ENCODE measurements at regions not wholly inside any gene's neighbourhood (a gene's known extent, or its start where the extent isn't known, plus 50 kb on each side); places are given as distances from the start of the nearest gene placed in this dataset.

GRCh38 chr10:88092265-88092664 lies 228.8 kb downstream of the PTEN start:
- POLR2A ChIA-PET: interaction anchor here (1.2 to 3.1 kb wide), 11 partner anchors 10 to 229 kb away, joined by 4 to 42 read pairs (median 8); partner anchors contain the start of genes KLLN and PTEN
- no peaks in the 10 kb centered on the region for H3K36me3 Mint-ChIP-seq (ENCODE audit: low read depth)

GRCh38 chr10:88092973-88093372 lies 229.5 kb downstream of the PTEN start:
- ChIA-PET POLR2A (interaction anchor here (1.6 to 3.1 kb wide), 4 partner anchors 11 to 230 kb away, joined by 6 to 42 read pairs (median 38); partner anchors contain the start of genes KLLN and PTEN), CTCF (no interaction called here)
- Mint-ChIP-seq H3K27ac (no peak overlapping the region), H3K4me3 (no peak overlapping the region), H3K9me3 (no peaks in the 10 kb centered on the region), H3K27me3 (no peaks in the 10 kb centered on the region), H3K36me3 (ENCODE audit: low read depth) (no peaks in the 10 kb centered on the region), H3K4me1 (peaks cover 35% of the 10 kb centered on the region)
- intact Hi-C loops (cut with micrococcal nuclease): no loop called here
- no peak for DNase-seq
- no peak for TF ChIP-seq CTCF (IDR thresholded peaks at IDR 0.05)
- ATAC-seq (ENCODE audit: low read depth): no peak

More at GRCh38 chr10:88092265-88092664, 228.8 kb downstream of the PTEN start:
- CTCF ChIA-PET: interaction anchor here (1.0 to 1.9 kb wide), 15 partner anchors 8 to 298 kb away, joined by 3 to 18 read pairs (median 5); no protein-coding TSS in a partner anchor
- ATAC-seq (ENCODE audit: low read depth) (no peak), DNase-seq (no peak)
- H3K27me3 Mint-ChIP-seq: no peaks in the 10 kb centered on the region
- H3K27ac Mint-ChIP-seq: peak overlapping the region; percentile 81
- H3K4me1 Mint-ChIP-seq: peaks cover 37% of the 10 kb centered on the region
- intact Hi-C loops (cut with micrococcal nuclease): no loop called here
- no peaks in the 10 kb centered on the region for H3K9me3 Mint-ChIP-seq
- TF ChIP-seq CTCF (IDR thresholded peaks at IDR 0.05): no peak
- no peak overlapping the region for H3K4me3 Mint-ChIP-seq

GRCh38 chr10:88094795-88095194 lies 231.4 kb downstream of the PTEN start:
- no peaks in the 10 kb centered on the region for H3K27me3 Mint-ChIP-seq
- CTCF ChIA-PET: no interaction called here
- no peak overlapping the region for H3K4me3 Mint-ChIP-seq
- H3K4me1 Mint-ChIP-seq: peaks cover 35% of the 10 kb centered on the region
- H3K36me3 Mint-ChIP-seq (ENCODE audit: low read depth): no peaks in the 10 kb centered on the region
- TF ChIP-seq CTCF (IDR thresholded peaks at IDR 0.05): no peak
- H3K27ac Mint-ChIP-seq: no peak overlapping the region
- intact Hi-C loops (cut with micrococcal nuclease): no loop called here
- POLR2A ChIA-PET: interaction anchor here (1.6 kb wide), 1 partner anchor 13 kb away, joined by 6 read pairs; no protein-coding TSS in a partner anchor
- DNase-seq: no peak
- no peak for ATAC-seq (ENCODE audit: low read depth)
- H3K9me3 Mint-ChIP-seq: no peaks in the 10 kb centered on the region

GRCh38 chr10:88095223-88095721 lies 231.8 kb downstream of the PTEN start:
- CTCF ChIA-PET: no interaction called here
- H3K27ac Mint-ChIP-seq: no peak overlapping the region
- POLR2A ChIA-PET: no interaction called here
- no peak for ATAC-seq (ENCODE audit: low read depth)
- intact Hi-C loops (cut with micrococcal nuclease): no loop called here
- H3K4me1 Mint-ChIP-seq: peaks cover 30% of the 10 kb centered on the region
- no peaks in the 10 kb centered on the region for H3K27me3 Mint-ChIP-seq
- no peak for TF ChIP-seq CTCF (IDR thresholded peaks at IDR 0.05)
- H3K9me3 Mint-ChIP-seq: no peaks in the 10 kb centered on the region
- H3K36me3 Mint-ChIP-seq (ENCODE audit: low read depth): no peaks in the 10 kb centered on the region
- no peak for DNase-seq
- no peak overlapping the region for H3K4me3 Mint-ChIP-seq

GRCh38 chr10:88095778-88096431 lies 232.5 kb downstream of the PTEN start:
- ATAC-seq (ENCODE audit: low read depth) (no peak), DNase-seq (no peak)
- H3K9me3 Mint-ChIP-seq: no peaks in the 10 kb centered on the region
- intact Hi-C loops (cut with micrococcal nuclease): no loop called here
- ChIA-PET POLR2A (no interaction called here), CTCF (no interaction called here)
- peaks cover 26% of the 10 kb centered on the region for H3K4me1 Mint-ChIP-seq
- H3K27me3 Mint-ChIP-seq: no peaks in the 10 kb centered on the region
- no peaks in the 10 kb centered on the region for H3K36me3 Mint-ChIP-seq (ENCODE audit: low read depth)
- no peak overlapping the region for H3K27ac Mint-ChIP-seq
- no peak overlapping the region for H3K4me3 Mint-ChIP-seq
- TF ChIP-seq CTCF (IDR thresholded peaks at IDR 0.05): no peak
